ENCODE measurements at regions not wholly inside any gene's neighbourhood (a gene's known extent, or its start where the extent isn't known, plus 50 kb on each side); places are given as distances from the start of the nearest gene placed in this dataset.
"Not testable (repeated sequence)": the region's sequence is repeated elsewhere in the genome, so short reads cannot be mapped to it uniquely, and the experiment has no call there.

- not testable (repeated sequence) for TF ChIP-seq CTCF (IDR thresholded peaks at IDR 0.05 in 4 of 5, conservative IDR thresholded peaks at IDR 0.05 in 1 of 5); POLR2A (IDR thresholded peaks at IDR 0.05)
These were observed 351.8 kb downstream of the TEX29 start for GRCh38 chr13:111672198-111672597.
